GM21737 (cell line): ENCODE measurements at regions not wholly inside any gene's neighbourhood (a gene's known extent, or its start where the extent isn't known, plus 50 kb on each side); places are given as distances from the start of the nearest gene placed in this dataset.
"Not testable (repeated sequence)": the region's sequence is repeated elsewhere in the genome, so short reads cannot be mapped to it uniquely, and the experiment has no call there.

ENCODE experiments used
- ATAC-seq: cut with Tn5 transposase; IDR thresholded peaks from one replicate; pipeline ENCODE4 v1.9.1; 2021; ENCODE audit warnings: mild to moderate bottlenecking, moderate library complexity; ENCODE audit not compliant: unreplicated experiment

GRCh38 chr5:105685884-105686283 lies 1984.9 kb downstream of the EFNA5 start:
- no peak for ATAC-seq

GRCh38 chr5:105684799-105685198 lies 1985.9 kb downstream of the EFNA5 start:
- no peak for ATAC-seq

GRCh38 chr5:105680858-105681475 lies 1989.8 kb downstream of the EFNA5 start:
- no peak for ATAC-seq

- no peak for ATAC-seq
Measured at GRCh38 chr5:105677291-105677690, 1993.4 kb downstream of the EFNA5 start.

GRCh38 chr5:105670596-105670995 lies 2000.1 kb downstream of the EFNA5 start:
- ATAC-seq = no peak

GRCh38 chr5:105663671-105664070 lies 2007.1 kb downstream of the EFNA5 start:
- no peak for ATAC-seq

GRCh38 chr5:105659396-105659795 lies 2011.3 kb downstream of the EFNA5 start:
- ATAC-seq = no peak

GRCh38 chr5:105640328-105640727 lies 2030.4 kb downstream of the EFNA5 start:
- no peak for ATAC-seq

- no peak for ATAC-seq
Measured at GRCh38 chr5:105639511-105639910, 2031.2 kb downstream of the EFNA5 start.

- ATAC-seq = no peak
Measured at GRCh38 chr5:105639068-105639467, 2031.7 kb downstream of the EFNA5 start.

- ATAC-seq = no peak
Measured at GRCh38 chr5:105638437-105638836, 2032.3 kb downstream of the EFNA5 start.

- ATAC-seq = no peak
Measured at GRCh38 chr5:105632043-105632442, 2038.7 kb downstream of the EFNA5 start.

- no peak for ATAC-seq
Measured at GRCh38 chr5:105630803-105631202, 2039.9 kb downstream of the EFNA5 start.

GRCh38 chr5:105619725-105620124 lies 2051.0 kb downstream of the EFNA5 start:
- no peak for ATAC-seq

- ATAC-seq = no peak
Measured at GRCh38 chr5:105617436-105618215, 2053.1 kb downstream of the EFNA5 start.

- no peak for ATAC-seq
Measured at GRCh38 chr5:105616599-105616998, 2054.0 kb upstream of the NUDT12 start.

- not testable (repeated sequence) for ATAC-seq
Measured at GRCh38 chr5:105602406-105602805, 2039.8 kb upstream of the NUDT12 start.

- no peak for ATAC-seq
Measured at GRCh38 chr5:105593011-105593760, 2030.6 kb upstream of the NUDT12 start.

GRCh38 chr5:105587963-105588662 lies 2025.5 kb upstream of the NUDT12 start:
- ATAC-seq = no peak

- no peak for ATAC-seq
Measured at GRCh38 chr5:105581988-105582690, 2019.5 kb upstream of the NUDT12 start.

- ATAC-seq = no peak
Measured at GRCh38 chr5:105573575-105573974, 2011.0 kb upstream of the NUDT12 start.
